ENCODE measurements at regions not wholly inside any gene's neighbourhood (a gene's known extent, or its start where the extent isn't known, plus 50 kb on each side); places are given as distances from the start of the nearest gene placed in this dataset.

DNA sequence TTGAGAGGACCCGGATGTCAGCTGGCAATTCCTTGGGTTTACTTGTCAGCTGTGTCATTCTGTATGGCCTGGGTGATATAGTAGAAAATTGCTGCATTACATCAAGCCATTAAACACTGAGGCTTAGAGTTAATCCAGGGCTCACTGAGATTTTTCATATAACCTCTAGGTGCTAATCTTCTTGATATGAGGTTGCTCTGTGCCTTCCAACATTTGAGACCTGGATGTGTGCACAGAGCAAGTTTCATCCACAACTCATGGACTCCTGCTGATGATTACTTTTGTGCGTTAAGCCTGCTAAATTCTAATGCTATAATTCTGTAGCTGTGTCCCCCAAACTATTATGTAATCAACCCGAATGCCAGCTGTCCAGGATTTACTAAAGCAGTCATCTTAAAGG is 178.4 kb upstream of the CDH20 start:
- TF ChIP-seq, protein P1, sequence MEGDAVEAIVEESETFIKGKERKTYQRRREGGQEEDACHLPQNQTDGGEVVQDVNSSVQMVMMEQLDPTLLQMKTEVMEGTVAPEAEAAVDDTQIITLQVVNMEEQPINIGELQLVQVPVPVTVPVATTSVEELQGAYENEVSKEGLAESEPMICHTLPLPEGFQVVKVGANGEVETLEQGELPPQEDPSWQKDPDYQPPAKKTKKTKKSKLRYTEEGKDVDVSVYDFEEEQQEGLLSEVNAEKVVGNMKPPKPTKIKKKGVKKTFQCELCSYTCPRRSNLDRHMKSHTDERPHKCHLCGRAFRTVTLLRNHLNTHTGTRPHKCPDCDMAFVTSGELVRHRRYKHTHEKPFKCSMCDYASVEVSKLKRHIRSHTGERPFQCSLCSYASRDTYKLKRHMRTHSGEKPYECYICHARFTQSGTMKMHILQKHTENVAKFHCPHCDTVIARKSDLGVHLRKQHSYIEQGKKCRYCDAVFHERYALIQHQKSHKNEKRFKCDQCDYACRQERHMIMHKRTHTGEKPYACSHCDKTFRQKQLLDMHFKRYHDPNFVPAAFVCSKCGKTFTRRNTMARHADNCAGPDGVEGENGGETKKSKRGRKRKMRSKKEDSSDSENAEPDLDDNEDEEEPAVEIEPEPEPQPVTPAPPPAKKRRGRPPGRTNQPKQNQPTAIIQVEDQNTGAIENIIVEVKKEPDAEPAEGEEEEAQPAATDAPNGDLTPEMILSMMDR (IDR thresholded peaks at IDR 0.05; ENCODE audit: insufficient read depth, low read depth, low read length) = no peak
- no peak for TF ChIP-seq EZH2 (IDR thresholded peaks at IDR 0.05; ENCODE audit: insufficient read depth, low read length)

Measured in astrocyte (in vitro differentiated cells and primary cell).